Ishikawa (cell line): ENCODE measurements at regions not wholly inside any gene's neighbourhood (a gene's known extent, or its start where the extent isn't known, plus 50 kb on each side); places are given as distances from the start of the nearest gene placed in this dataset.

Experiments
- CEBPB ChIP-seq: IDR thresholded peaks from 2 replicates; pipeline ENCODE4 v1.6.1; 2012
- CREB1 ChIP-seq: IDR thresholded peaks from 2 replicates; pipeline ENCODE4 v1.6.1; 2012; ENCODE audit warnings: low read depth
- EGR1 ChIP-seq: IDR thresholded peaks from 2 replicates; pipeline ENCODE4 v1.6.1; 2012
- EP300 ChIP-seq: IDR thresholded peaks from 2 replicates; pipeline ENCODE4 v1.6.1; 2012; ENCODE audit warnings: borderline replicate concordance
- FOXM1 ChIP-seq: IDR thresholded peaks from 2 replicates; pipeline ENCODE4 v1.6.1; 2012; ENCODE audit warnings: low read depth, borderline replicate concordance
- MAX ChIP-seq: IDR thresholded peaks from 2 replicates; pipeline ENCODE4 v1.6.1; 2012
- NFIC ChIP-seq: IDR thresholded peaks from 2 replicates; pipeline ENCODE4 v1.6.1; 2012
- RAD21 ChIP-seq: IDR thresholded peaks from 2 replicates; pipeline ENCODE4 v1.6.1; 2012; ENCODE audit warnings: low read depth
- TAF1 ChIP-seq: IDR thresholded peaks from 2 replicates; pipeline ENCODE4 v1.6.1; 2012; ENCODE audit warnings: low read depth, mild to moderate bottlenecking
- TCF12 ChIP-seq: IDR thresholded peaks from 2 replicates; pipeline ENCODE4 v1.6.1; 2012; ENCODE audit warnings: low read depth
- TEAD4 ChIP-seq: IDR thresholded peaks from 2 replicates; pipeline ENCODE4 v1.6.1; 2012
- USF1 ChIP-seq: IDR thresholded peaks from 2 replicates; pipeline ENCODE4 v1.6.1; 2012
- YY1 ChIP-seq: IDR thresholded peaks from 2 replicates; pipeline ENCODE4 v1.6.1; 2012; ENCODE audit warnings: low read depth
- ZBTB7A ChIP-seq: IDR thresholded peaks from 2 replicates; pipeline ENCODE4 v1.6.1; 2012; ENCODE audit warnings: low read depth
- TF ChIP-seq, protein P1 (sequence below): IDR thresholded peaks from 2 replicates; pipeline ENCODE4 v1.6.1; 2012; ENCODE audit warnings: low read depth, mild to moderate bottlenecking

DNA sequence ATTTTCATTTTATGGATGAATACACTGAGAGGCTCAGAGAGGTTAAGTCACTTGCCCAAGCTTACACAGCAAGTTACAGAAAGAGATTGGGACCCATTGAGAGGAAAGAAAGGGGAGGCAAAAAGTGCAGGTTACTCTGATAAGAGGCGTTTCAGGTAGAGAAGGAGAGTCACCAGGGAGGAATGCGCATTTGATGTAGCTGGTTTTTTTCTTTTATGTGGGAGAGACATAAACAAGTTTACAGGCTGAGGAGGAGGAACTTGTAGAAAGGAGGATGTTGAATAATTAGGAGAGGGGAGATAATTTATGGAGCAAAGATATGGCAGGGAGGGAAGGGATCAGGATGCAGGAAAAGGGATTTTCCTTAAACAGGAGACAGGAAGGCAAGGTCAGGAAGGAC lies 297.0 kb downstream of the PCNX1 start:
- TF ChIP-seq FOXM1 (no peak), TCF12 (no peak), TEAD4 (no peak), CEBPB (no peak), TAF1 (no peak), MAX (no peak), USF1 (no peak), ZBTB7A (no peak), CREB1 (no peak), NFIC (no peak), YY1 (no peak), EP300 (no peak), RAD21 (no peak), EGR1 (no peak)
- TF ChIP-seq, protein P1, sequence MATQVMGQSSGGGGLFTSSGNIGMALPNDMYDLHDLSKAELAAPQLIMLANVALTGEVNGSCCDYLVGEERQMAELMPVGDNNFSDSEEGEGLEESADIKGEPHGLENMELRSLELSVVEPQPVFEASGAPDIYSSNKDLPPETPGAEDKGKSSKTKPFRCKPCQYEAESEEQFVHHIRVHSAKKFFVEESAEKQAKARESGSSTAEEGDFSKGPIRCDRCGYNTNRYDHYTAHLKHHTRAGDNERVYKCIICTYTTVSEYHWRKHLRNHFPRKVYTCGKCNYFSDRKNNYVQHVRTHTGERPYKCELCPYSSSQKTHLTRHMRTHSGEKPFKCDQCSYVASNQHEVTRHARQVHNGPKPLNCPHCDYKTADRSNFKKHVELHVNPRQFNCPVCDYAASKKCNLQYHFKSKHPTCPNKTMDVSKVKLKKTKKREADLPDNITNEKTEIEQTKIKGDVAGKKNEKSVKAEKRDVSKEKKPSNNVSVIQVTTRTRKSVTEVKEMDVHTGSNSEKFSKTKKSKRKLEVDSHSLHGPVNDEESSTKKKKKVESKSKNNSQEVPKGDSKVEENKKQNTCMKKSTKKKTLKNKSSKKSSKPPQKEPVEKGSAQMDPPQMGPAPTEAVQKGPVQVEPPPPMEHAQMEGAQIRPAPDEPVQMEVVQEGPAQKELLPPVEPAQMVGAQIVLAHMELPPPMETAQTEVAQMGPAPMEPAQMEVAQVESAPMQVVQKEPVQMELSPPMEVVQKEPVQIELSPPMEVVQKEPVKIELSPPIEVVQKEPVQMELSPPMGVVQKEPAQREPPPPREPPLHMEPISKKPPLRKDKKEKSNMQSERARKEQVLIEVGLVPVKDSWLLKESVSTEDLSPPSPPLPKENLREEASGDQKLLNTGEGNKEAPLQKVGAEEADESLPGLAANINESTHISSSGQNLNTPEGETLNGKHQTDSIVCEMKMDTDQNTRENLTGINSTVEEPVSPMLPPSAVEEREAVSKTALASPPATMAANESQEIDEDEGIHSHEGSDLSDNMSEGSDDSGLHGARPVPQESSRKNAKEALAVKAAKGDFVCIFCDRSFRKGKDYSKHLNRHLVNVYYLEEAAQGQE, result no peak

GRCh38 chr14:71204768-71205167 lies 297.5 kb downstream of the PCNX1 start:
- TF ChIP-seq YY1 (no peak), TAF1 (no peak), ZBTB7A (no peak), USF1 (no peak), EP300 (no peak), MAX (no peak), CEBPB (no peak), NFIC (no peak), EGR1 (no peak)

- TF ChIP-seq TEAD4 (no peak), ZBTB7A (no peak), FOXM1 (no peak), RAD21 (no peak), CREB1 (no peak), EGR1 (no peak), USF1 (no peak), MAX (no peak)
Measured at GRCh38 chr14:71206123-71206522, 298.9 kb downstream of the PCNX1 start.

DNA sequence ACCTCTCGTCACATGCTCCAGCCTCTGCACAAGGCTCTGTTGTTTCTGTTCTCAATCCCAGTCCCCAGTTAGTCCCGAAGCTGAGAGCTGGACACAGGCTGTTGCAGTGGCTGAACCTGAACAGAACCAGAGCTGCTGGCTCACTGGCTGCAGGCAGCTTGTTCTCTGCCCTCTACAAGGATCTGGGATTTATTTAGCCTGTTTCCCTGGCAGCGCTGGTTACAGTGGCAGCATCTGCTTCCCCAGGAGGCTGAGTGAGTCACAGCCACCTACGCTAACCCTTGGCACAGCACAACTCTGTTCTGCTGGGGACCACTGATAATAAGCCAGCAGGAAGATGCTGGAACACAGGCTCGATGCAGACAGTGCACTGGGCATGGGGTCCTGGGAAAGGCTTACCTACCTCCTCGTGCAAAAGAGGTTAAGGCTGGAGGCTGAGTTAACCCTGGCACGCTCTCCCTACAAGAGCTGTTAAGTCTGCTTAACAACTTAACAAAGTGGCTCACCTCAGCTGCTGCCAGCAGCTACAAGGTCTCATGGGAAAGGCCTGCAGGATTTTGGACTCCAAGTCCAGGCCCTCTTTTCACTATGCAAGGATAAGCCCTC lies 299.6 kb downstream of the PCNX1 start:
- no peak for TF ChIP-seq NFIC

DNA sequence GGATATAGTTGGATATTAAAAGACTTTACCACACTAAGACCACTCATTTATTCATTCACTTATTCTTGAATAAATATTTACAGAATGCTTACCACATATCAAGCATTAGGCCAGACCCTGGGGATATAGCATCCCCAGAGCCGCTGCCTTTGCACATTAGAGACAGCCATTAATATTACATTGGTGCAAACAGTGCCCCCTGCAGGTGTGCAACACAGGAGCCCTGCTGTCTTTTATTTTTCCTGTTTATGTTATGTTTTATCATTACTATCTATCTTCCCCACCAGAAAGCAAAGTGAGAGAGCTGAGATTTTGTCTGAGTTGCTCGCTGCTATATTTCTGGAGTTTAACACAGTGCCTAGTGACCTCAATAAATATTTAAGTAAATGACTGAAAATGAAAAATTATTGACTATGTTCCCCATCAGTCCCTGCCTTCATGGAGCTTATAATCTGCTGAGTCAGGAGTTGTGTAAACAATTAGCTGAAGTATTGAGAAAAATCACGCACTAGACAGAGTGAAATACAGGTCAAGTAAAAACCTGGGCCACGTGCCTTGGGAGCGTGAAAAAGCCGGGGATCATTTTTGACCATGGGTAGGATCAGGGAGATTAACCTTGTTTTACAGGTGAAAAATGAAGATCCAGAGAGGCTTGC lies 301.6 kb downstream of the PCNX1 start:
- TF ChIP-seq RAD21 (no peak), EP300 (no peak), ZBTB7A (no peak), EGR1 (no peak), CREB1 (no peak)

- TF ChIP-seq TEAD4 (no peak), TCF12 (no peak), ZBTB7A (no peak)
Measured at GRCh38 chr14:71209888-71210287, 302.6 kb downstream of the PCNX1 start.

DNA sequence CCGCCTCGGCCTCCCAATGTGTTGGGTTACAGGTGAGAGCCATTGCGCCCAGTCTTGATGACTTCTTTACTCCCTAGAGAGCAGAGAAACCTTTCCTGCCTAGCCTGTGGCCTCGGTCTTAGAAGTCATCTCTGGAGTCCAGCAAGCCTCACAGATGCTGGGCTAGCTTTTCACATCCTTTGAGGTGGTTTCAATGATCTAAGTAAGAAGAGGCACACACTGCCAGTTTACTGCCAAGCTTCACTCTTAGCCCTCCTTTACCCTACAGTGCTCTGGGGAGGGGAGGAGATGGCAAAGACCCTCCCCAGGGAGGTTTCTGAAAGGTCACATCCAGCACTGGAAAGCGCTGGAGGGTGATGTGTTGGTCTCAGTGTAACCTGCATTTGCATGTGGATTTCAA lies 304.8 kb downstream of the PCNX1 start:
- TF ChIP-seq YY1, result no peak
- TF ChIP-seq EP300, result no peak
- TF ChIP-seq NFIC, result no peak
- no peak for TF ChIP-seq FOXM1
- TF ChIP-seq RAD21, result no peak
- TF ChIP-seq MAX, result no peak
- TF ChIP-seq TEAD4, result no peak
- no peak for TF ChIP-seq ZBTB7A

- TF ChIP-seq TEAD4 (no peak), YY1 (no peak), USF1 (no peak), FOXM1 (no peak), RAD21 (no peak), TCF12 (no peak), ZBTB7A (no peak), TAF1 (no peak), NFIC (no peak), CREB1 (no peak)
- TF ChIP-seq, protein P1, result no peak
Measured at GRCh38 chr14:71212683-71213107, 305.4 kb downstream of the PCNX1 start.
